Activated CD8-positive, alpha-beta memory T cell treated with anti-CD3 and anti-CD28 coated beads for 24 hours (primary cell): ENCODE measurements at regions not wholly inside any gene's neighbourhood (a gene's known extent, or its start where the extent isn't known, plus 50 kb on each side); places are given as distances from the start of the nearest gene placed in this dataset.

Experiments
- DNase-seq: peaks from one replicate; pipeline ENCODE4 v3.0.0-alpha.2; 2020

GRCh38 chr16:86777381-86777946 lies 199.1 kb downstream of the FOXL1 start:
- DNase-seq: no peak

- DNase-seq: no peak
These were observed 199.9 kb downstream of the FOXL1 start for GRCh38 chr16:86778108-86778745.

GRCh38 chr16:86778978-86779377 lies 200.6 kb downstream of the FOXL1 start:
- DNase-seq: no peak

GRCh38 chr16:86781046-86781445 lies 202.7 kb downstream of the FOXL1 start:
- DNase-seq: no peak

- no peak for DNase-seq
These were observed 205.6 kb downstream of the FOXL1 start for GRCh38 chr16:86783636-86784626.

GRCh38 chr16:86786338-86786737 lies 208.0 kb downstream of the FOXL1 start:
- no peak for DNase-seq

- DNase-seq: no peak
These were observed 208.6 kb downstream of the FOXL1 start for GRCh38 chr16:86786994-86787393.

- no peak for DNase-seq
These were observed 209.2 kb downstream of the FOXL1 start for GRCh38 chr16:86787538-86787937.

GRCh38 chr16:86789621-86790051 lies 211.3 kb downstream of the FOXL1 start:
- no peak for DNase-seq

GRCh38 chr16:86791287-86792035 lies 213.1 kb downstream of the FOXL1 start:
- no peak for DNase-seq

GRCh38 chr16:86794216-86794864 lies 216.0 kb downstream of the FOXL1 start:
- DNase-seq: no peak

GRCh38 chr16:86797700-86798099 lies 219.4 kb downstream of the FOXL1 start:
- DNase-seq: no peak

GRCh38 chr16:86798247-86799041 lies 220.1 kb downstream of the FOXL1 start:
- DNase-seq: no peak

GRCh38 chr16:86799367-86799766 lies 221.0 kb downstream of the FOXL1 start:
- no peak for DNase-seq

- DNase-seq: no peak
These were observed 222.5 kb downstream of the FOXL1 start for GRCh38 chr16:86800894-86801293.

GRCh38 chr16:86802013-86802412 lies 223.7 kb downstream of the FOXL1 start:
- DNase-seq: no peak

- DNase-seq: no peak
These were observed 226.8 kb downstream of the FOXL1 start for GRCh38 chr16:86805188-86805587.

GRCh38 chr16:86806181-86806837 lies 228.0 kb downstream of the FOXL1 start:
- DNase-seq: no peak

- DNase-seq: no peak
These were observed 228.5 kb downstream of the FOXL1 start for GRCh38 chr16:86806838-86807351.

GRCh38 chr16:86808863-86809444 lies 230.6 kb downstream of the FOXL1 start:
- DNase-seq: no peak
